Lower leg skin (tissue), 4 donors: ENCODE measurements at regions not wholly inside any gene's neighbourhood (a gene's known extent, or its start where the extent isn't known, plus 50 kb on each side); places are given as distances from the start of the nearest gene placed in this dataset.

Experiments
- DNase-seq, 2 donors: peaks; one replicate each; pipeline ENCODE4 v3.0.0-alpha.2; 2019; ENCODE audit warnings: low spot score in 2 of 2
- H3K4me3 ChIP-seq: fragments of 200-600 bp; sonication (generic); 2 replicates; pipeline ENCODE4 v1.5.1; 2017; ENCODE audit warnings: mild to moderate bottlenecking, low read depth; ENCODE audit not compliant: poor library complexity, severe bottlenecking
- CTCF ChIP-seq, 3 donors: fragments of 450-650 bp; IDR thresholded peaks; one replicate each; pipeline ENCODE4 v1.5.1; 2016; ENCODE audit warnings: antibody characterized with exemption in 3 of 3, mild to moderate bottlenecking in 3 of 3, moderate library complexity in 2 of 3
- POLR2A ChIP-seq, 2 donors: fragments of 450-650 bp; IDR thresholded peaks; one replicate each; pipeline ENCODE4 v1.6.1; 2016 to 2017; ENCODE audit warnings: antibody characterized with exemption in 2 of 2, mild to moderate bottlenecking in 1 of 2, moderate library complexity in 1 of 2
- WGBS, 2 donors: methylation state at CpG; one replicate each; pipeline ENCODE4 v1.1.5; 2018; 5-methylcytosine and 5-hydroxymethylcytosine counted together
- intact Hi-C: fragments of 100-400 bp; cut with DNase I; formaldehyde crosslinking; loops from one replicate; pipeline ENCODE4 v1.15.0; 2023; ENCODE audit warnings: low total_unique reads

DNA sequence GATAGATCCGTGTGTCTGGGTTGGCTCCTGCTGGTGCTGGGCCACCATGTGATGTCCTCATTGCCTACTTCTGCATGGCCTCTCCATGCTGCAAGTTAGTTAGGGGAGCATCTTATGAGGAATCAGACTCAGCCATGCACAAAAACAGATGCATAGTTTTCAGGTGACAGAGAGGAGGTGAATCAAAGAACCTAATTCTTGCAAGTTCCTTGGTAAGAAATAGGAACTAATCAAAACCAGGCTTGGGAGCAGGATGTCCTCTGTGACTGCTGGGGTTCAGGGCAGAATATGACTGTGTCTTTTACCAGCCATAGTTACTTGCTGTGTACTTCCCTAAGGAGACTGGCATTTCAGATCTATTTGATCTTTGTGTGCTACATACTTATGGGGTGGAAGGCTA, 61.6 kb downstream of the C9orf152 start:
- no peak overlapping the region for H3K4me3 ChIP-seq
- WGBS, 2 donors: 64 to 90% methylated on average over 1 of the region's 1 CpG
- intact Hi-C loops: no loop called here
- TF ChIP-seq CTCF (IDR thresholded peaks at IDR 0.05): no peak
- TF ChIP-seq POLR2A (IDR thresholded peaks at IDR 0.05): no peak
- DNase-seq: no peak

- DNase-seq: no peak
- no peak overlapping the region for H3K4me3 ChIP-seq
- WGBS, 2 donors: 36 to 41% methylated on average over 7 of the region's 7 CpGs
- no peak for TF ChIP-seq CTCF (IDR thresholded peaks at IDR 0.05)
- no peak for TF ChIP-seq POLR2A (IDR thresholded peaks at IDR 0.05)
- intact Hi-C loops: no loop called here
Observed at GRCh38 chr9:110148384-110148783, 59.6 kb downstream of the C9orf152 start.

DNA sequence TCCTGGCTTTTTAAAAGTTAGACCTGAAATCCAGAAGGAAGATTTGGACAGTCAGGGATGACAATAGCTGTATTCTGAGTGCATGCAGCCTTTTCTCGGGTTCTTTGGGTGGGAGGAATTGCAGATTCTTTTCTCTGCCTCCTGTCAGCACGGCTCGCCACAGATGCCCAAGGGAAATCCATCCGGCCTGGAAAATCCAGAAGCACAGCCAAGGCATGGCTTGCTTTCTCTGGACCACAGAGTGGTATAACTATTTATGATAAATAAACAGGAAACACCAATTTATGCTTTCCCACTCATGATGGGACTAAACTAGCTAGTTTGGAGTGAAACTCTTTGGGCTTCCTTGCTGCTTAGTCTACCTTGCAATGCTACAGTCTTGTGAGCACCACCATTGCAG, 59.1 kb downstream of the C9orf152 start:
- TF ChIP-seq CTCF (IDR thresholded peaks at IDR 0.05) (no peak), POLR2A (IDR thresholded peaks at IDR 0.05) (no peak)
- WGBS, 2 donors: 21 to 49% methylated on average over 4 of the region's 4 CpGs
- no peak overlapping the region for H3K4me3 ChIP-seq
- no peak for DNase-seq
- intact Hi-C loops: no loop called here
